ENCODE measurements at regions not wholly inside any gene's neighbourhood (a gene's known extent, or its start where the extent isn't known, plus 50 kb on each side); places are given as distances from the start of the nearest gene placed in this dataset.

DNA sequence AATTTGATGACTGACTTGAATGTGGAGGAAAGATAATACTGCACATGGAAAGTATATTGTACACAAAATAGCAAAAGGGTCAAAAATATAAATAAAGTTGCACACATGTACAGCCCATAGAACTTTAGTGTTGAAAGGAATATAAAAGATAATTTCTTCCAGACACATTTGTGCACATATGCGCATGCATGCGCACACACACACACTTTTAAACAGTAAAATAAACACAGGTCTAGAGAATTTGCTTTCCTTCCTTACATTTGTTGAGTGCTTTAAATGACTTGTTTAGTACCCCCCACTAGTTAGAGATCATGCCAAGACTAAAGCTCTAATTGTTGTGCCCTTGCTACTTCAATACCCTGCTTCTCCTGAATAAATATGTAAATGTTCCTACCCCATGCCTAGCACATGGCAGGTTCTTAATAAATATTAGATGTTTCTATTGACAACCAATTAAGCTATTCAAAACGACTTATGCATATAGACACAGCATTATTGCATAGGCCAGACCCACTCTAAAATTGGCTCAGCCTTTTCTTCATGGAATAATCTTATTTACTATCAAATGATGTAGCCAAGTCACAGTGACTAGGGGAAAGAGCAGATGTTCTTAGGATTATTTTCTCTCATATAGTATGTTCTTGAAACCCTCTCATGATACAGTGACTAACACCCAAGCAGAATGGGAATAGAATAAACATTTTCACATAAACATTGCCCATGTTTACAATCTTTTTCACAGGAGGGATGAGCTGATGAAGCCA, 165.5 kb upstream of the ACVR2A start:
- Histone ChIP-seq H3K4me3 (ENCODE audit: low read length) (no peak overlapping the region), H3K9ac (ENCODE audit: low read depth, low read length) (no peak overlapping the region), H3K4me1 (ENCODE audit: insufficient read depth, low read length) (peaks cover 5% of the 10 kb centered on the region; the same call in 1 of the 2 replicates), H3K27me3 (ENCODE audit: insufficient read depth, low read length) (no peaks in the 10 kb centered on the region), H3K27ac (ENCODE audit: low read length) (no peak overlapping the region), H3K36me3 (ENCODE audit: insufficient read depth, low read depth, low read length) (no peaks in the 10 kb centered on the region), H3K9me3 (ENCODE audit: insufficient read depth, low read depth, low read length) (no peaks in the 10 kb centered on the region)

DNA sequence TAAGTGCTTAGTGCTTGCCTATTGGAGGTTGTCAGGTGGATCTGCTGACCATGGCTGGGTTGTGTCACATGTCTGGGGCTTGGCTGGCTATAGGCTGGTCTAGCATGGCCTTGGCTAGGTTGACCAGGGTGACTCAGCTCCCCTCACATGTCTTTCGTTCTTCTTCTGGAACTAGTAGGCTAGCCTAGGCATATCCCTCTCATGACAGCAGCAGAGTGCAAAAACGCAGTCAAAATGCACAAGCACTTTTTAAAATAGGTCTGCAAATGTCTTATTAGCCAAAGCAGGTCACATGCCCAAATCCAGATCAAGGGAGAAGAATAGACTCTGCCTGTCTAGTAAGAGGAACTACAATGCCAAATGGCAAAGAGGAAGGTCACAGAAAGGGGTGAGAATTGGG, 179.7 kb upstream of the ACVR2A start:
- Histone ChIP-seq H3K27ac (ENCODE audit: low read length) (no peak overlapping the region), H3K9me3 (ENCODE audit: insufficient read depth, low read depth, low read length) (no peaks in the 10 kb centered on the region), H3K4me1 (ENCODE audit: insufficient read depth, low read length) (no peaks in the 10 kb centered on the region), H3K9ac (ENCODE audit: low read depth, low read length) (no peak overlapping the region), H3K36me3 (ENCODE audit: insufficient read depth, low read depth, low read length) (no peaks in the 10 kb centered on the region), H3K4me3 (ENCODE audit: low read length) (no peak overlapping the region), H3K27me3 (ENCODE audit: insufficient read depth, low read length) (no peaks in the 10 kb centered on the region)

DNA sequence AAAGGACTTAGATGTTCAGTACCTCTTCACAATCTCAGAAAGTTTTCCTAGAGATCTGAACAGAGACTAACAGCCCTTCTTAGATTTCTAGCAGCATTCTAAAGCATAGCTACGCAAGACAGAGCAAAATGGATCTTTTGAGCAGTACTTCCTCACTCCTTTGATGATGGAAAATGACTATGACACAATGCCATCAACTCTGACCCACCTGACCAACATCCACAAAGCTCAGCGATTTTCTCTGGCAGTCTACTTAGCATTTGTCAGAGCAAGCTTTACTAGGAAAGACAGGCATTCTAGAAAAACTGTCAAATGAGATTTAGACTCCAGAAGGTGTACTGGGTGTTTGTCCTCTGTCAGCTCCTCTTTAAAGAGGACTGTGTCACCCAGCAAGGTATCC, 180.9 kb upstream of the ACVR2A start:
- Histone ChIP-seq H3K4me1 (ENCODE audit: insufficient read depth, low read length) (no peaks in the 10 kb centered on the region), H3K4me3 (ENCODE audit: low read length) (no peak overlapping the region), H3K9ac (ENCODE audit: low read depth, low read length) (no peak overlapping the region), H3K27ac (ENCODE audit: low read length) (no peak overlapping the region), H3K36me3 (ENCODE audit: insufficient read depth, low read depth, low read length) (no peaks in the 10 kb centered on the region), H3K27me3 (ENCODE audit: insufficient read depth, low read length) (no peaks in the 10 kb centered on the region), H3K9me3 (ENCODE audit: insufficient read depth, low read depth, low read length) (no peaks in the 10 kb centered on the region)

DNA sequence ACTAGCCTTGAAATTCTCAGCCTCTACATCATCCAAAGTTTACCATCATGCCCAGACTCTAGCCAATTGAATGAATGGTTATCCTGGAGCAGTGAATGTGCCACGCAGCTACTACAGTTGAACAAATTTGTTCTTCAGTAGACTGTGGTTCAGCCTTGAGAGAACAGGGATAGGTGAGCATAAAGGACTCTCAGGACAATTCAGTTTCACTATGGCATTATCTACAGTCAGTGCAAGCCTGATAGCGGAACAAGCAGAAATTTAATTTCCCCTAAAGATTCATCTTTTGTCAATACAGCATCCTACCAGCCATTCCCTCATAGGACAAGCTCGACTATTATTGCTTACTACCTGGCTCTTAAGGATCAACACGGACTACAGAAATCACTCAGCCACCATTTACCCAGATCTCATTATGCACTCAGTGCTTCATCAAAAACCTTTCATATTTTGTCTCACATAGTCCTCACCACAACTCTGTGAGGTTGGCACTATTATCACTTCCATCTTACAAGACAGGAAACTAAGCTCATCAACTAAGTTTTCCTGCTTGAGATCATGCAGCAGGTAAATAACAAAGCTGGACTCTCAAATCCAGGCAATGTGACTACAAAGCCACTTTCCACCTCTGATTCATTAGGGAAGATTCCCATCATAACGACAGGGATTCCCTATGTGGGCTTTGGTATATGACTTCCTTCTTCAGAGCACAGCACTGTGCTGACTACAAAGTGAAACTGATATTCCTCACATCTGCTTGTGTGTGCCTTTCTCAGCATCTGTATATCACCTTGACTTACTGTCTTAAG, 181.5 kb upstream of the ACVR2A start:
- Histone ChIP-seq H3K9ac (ENCODE audit: low read depth, low read length) (no peak overlapping the region), H3K4me1 (ENCODE audit: insufficient read depth, low read length) (no peaks in the 10 kb centered on the region), H3K4me3 (ENCODE audit: low read length) (no peak overlapping the region), H3K36me3 (ENCODE audit: insufficient read depth, low read depth, low read length) (no peaks in the 10 kb centered on the region), H3K9me3 (ENCODE audit: insufficient read depth, low read depth, low read length) (no peaks in the 10 kb centered on the region), H3K27me3 (ENCODE audit: insufficient read depth, low read length) (no peaks in the 10 kb centered on the region), H3K27ac (ENCODE audit: low read length) (no peak overlapping the region)

DNA sequence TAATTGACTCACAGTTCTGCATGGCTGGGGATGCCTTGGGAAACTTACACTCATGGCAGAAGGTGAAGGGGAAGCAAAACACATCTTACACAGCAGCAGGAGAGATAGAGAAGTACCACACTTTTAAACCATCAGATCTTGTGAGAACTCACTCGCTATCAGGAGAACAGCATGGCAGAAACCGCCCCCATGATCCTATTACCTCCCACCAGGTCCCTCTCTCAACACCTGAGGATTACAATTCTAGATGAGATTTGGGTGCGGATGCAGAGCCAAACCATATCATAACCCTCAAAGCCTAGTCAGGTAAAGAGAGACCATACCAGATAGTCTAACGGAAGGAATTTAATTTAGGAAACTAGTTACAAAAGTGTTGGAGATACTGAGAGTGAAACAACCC, 182.6 kb upstream of the ACVR2A start:
- Histone ChIP-seq H3K27me3 (ENCODE audit: insufficient read depth, low read length) (no peaks in the 10 kb centered on the region), H3K9ac (ENCODE audit: low read depth, low read length) (no peak overlapping the region), H3K9me3 (ENCODE audit: insufficient read depth, low read depth, low read length) (no peaks in the 10 kb centered on the region), H3K36me3 (ENCODE audit: insufficient read depth, low read depth, low read length) (no peaks in the 10 kb centered on the region), H3K27ac (ENCODE audit: low read length) (no peak overlapping the region), H3K4me1 (ENCODE audit: insufficient read depth, low read length) (no peaks in the 10 kb centered on the region), H3K4me3 (ENCODE audit: low read length) (no peak overlapping the region)

DNA sequence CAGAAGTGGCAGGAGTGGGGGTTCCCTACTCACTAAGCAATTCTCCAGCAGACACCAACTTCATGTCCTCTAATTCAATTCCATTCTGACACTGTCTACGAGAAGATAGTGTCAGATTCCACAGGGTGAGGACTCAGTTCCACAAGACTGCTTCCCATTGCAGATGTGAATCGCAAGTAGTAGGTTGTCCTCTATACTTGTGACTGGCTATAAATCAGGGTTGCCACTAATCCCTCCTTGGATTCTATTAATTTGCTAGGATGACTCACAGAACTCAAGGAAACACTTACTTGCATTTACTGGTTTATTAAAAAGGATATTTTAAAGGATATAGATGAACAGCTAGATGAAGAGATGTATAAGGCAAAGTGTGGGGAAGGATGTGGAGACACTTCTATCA, 184.1 kb upstream of the ACVR2A start:
- no peaks in the 10 kb centered on the region for H3K9me3 ChIP-seq (ENCODE audit: insufficient read depth, low read depth, low read length)
- H3K27me3 ChIP-seq (ENCODE audit: insufficient read depth, low read length), result no peaks in the 10 kb centered on the region
- H3K9ac ChIP-seq (ENCODE audit: low read depth, low read length), result no peak overlapping the region

DNA sequence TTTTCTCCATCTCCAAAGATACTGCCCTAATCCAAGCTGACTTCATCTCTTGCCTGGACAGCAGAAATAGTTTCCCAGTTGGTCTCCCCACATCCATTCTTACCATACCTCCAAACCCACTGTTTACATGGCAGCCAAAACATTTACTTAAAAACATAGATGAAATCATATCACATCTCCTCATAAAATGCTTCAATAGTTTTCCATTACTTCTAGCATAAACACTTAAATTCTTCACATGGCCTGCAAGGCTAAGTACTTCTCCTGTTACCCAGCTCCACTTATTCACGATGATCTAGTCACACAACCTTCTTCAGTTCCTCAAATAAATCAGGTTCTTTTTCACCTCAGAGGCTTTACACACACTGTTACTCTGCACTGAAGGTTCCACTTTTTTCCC, 185.8 kb upstream of the ACVR2A start:
- Histone ChIP-seq H3K9me3 (ENCODE audit: insufficient read depth, low read depth, low read length) (no peaks in the 10 kb centered on the region), H3K27ac (ENCODE audit: low read length) (no peak overlapping the region), H3K9ac (ENCODE audit: low read depth, low read length) (no peak overlapping the region), H3K27me3 (ENCODE audit: insufficient read depth, low read length) (no peaks in the 10 kb centered on the region), H3K36me3 (ENCODE audit: insufficient read depth, low read depth, low read length) (no peaks in the 10 kb centered on the region), H3K4me3 (ENCODE audit: low read length) (no peak overlapping the region), H3K4me1 (ENCODE audit: insufficient read depth, low read length) (no peaks in the 10 kb centered on the region)

More for the DNA sequence above, 184.1 kb upstream of the ACVR2A start:
- no peaks in the 10 kb centered on the region for H3K36me3 ChIP-seq (ENCODE audit: insufficient read depth, low read depth, low read length)
- no peak overlapping the region for H3K4me3 ChIP-seq (ENCODE audit: low read length)
- no peak overlapping the region for H3K27ac ChIP-seq (ENCODE audit: low read length)
- no peaks in the 10 kb centered on the region for H3K4me1 ChIP-seq (ENCODE audit: insufficient read depth, low read length)

DNA sequence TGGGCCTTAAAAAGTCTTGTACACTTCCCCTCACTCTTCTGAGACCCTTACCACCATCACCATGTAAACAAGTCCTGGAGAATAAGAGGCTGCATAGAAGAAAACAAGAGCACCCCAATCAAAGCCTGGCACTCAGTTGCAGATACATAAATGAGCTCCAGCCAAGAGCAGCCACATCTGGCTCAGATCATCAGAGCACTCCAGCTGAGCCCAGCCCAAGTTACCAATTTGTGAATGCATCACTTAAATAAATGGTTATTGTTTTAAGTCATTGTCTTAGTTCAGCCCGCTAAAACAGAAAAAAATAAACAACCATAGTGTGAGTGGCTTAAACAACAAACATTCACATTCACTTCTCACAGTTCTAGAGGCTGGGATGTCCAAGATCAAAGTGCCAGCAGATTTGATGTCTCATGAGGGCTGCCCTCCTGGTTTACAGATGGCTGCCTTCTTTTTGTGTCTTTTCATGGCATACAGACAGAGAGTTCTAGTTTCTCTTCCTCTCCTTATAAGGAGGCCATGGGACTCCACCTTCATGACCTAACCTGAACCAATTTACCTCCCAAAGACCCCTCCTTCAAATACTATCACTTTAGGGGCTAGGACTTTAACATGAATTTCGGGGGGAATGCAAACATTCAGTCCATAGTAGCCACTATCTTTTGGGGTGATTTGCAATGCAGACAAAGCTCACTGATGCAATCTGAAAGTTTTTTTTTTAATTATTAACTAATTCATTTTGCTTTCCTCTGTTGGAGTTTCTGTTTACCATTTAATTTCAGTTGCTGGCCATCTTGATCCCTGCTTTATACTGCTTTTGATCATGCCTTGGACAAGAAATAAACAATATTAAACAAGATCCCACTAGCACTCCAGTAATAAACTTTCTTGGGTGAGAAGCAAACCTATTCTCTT, 187.5 kb upstream of the ACVR2A start:
- Histone ChIP-seq H3K27ac (ENCODE audit: low read length) (no peak overlapping the region), H3K9me3 (ENCODE audit: insufficient read depth, low read depth, low read length) (no peaks in the 10 kb centered on the region), H3K9ac (ENCODE audit: low read depth, low read length) (no peak overlapping the region), H3K27me3 (ENCODE audit: insufficient read depth, low read length) (no peaks in the 10 kb centered on the region), H3K4me1 (ENCODE audit: insufficient read depth, low read length) (no peaks in the 10 kb centered on the region), H3K36me3 (ENCODE audit: insufficient read depth, low read depth, low read length) (no peaks in the 10 kb centered on the region), H3K4me3 (ENCODE audit: low read length) (no peak overlapping the region)

DNA sequence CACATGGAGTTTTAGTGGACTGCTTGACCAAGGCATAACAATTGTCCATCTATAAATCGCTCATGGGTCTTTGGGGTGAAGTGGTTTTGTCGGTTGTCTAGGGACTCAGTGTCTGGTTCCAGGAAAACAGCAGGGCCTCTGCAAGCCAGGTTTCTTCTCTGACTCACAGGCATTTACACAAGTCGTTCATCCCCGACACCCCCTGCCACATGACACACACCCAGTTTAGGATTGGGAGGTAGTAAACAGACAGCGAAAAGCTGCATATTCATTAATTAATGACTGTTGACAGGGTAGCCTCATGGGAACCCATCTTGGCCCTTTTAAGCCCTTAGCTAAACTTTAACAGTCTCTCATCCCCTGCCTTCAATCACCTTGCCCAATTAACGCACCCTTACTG, 194.8 kb upstream of the ACVR2A start:
- H3K36me3 ChIP-seq (ENCODE audit: insufficient read depth, low read depth, low read length), result no peaks in the 10 kb centered on the region
- no peak overlapping the region for H3K27ac ChIP-seq (ENCODE audit: low read length)
- peaks cover 27% of the 10 kb centered on the region for H3K4me1 ChIP-seq (ENCODE audit: insufficient read depth, low read length)
- H3K27me3 ChIP-seq (ENCODE audit: insufficient read depth, low read length), result no peaks in the 10 kb centered on the region
- no peak overlapping the region for H3K4me3 ChIP-seq (ENCODE audit: low read length)
- H3K9me3 ChIP-seq (ENCODE audit: insufficient read depth, low read depth, low read length), result no peaks in the 10 kb centered on the region
- no peak overlapping the region for H3K9ac ChIP-seq (ENCODE audit: low read depth, low read length)

DNA sequence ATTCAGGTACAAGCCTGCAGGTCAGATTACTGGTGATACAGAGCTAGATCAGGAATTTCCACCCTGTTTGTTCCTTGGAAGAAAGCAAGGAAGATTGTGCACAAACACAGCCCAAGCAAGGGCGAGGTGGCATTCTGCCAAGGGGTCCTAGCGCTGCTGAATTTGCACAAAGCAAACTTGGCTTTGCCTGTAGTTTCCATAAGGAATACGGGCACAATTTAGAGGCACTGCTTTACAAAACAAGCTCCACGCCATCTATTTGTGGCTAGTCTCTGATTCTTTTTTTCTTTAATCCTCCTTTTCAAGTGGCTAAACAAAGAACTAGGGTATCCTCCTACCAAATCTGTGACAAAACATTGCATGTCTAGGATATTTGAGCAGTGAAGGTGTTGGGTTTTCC, 195.5 kb upstream of the ACVR2A start:
- Histone ChIP-seq H3K27me3 (ENCODE audit: insufficient read depth, low read length) (no peaks in the 10 kb centered on the region), H3K27ac (ENCODE audit: low read length) (no peak overlapping the region), H3K36me3 (ENCODE audit: insufficient read depth, low read depth, low read length) (no peaks in the 10 kb centered on the region), H3K4me3 (ENCODE audit: low read length) (no peak overlapping the region), H3K4me1 (ENCODE audit: insufficient read depth, low read length) (peaks cover 32% of the 10 kb centered on the region), H3K9me3 (ENCODE audit: insufficient read depth, low read depth, low read length) (no peaks in the 10 kb centered on the region), H3K9ac (ENCODE audit: low read depth, low read length) (no peak overlapping the region)

DNA sequence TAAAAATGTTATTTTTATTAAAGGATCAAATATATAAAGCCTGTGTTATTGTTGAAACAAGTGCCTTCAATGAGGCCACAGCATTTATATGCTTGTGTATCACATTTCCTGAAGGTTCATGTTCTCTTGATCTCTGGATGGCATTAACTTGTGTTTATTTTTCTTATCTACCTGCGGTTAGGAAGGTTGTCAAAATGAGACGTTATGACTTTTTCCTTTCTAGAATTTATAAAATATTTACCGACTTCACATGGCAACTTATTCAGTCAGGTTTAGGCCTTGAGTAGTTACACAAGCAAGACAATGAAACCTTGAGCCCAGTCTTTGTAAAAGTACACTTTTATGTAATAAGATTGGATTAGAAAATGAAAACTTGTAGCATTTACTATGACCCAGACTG, 196.4 kb upstream of the ACVR2A start:
- H3K36me3 ChIP-seq (ENCODE audit: insufficient read depth, low read depth, low read length), result no peaks in the 10 kb centered on the region
- no peak overlapping the region for H3K4me3 ChIP-seq (ENCODE audit: low read length)
- H3K9me3 ChIP-seq (ENCODE audit: insufficient read depth, low read depth, low read length), result no peaks in the 10 kb centered on the region
- H3K27me3 ChIP-seq (ENCODE audit: insufficient read depth, low read length), result no peaks in the 10 kb centered on the region
- H3K9ac ChIP-seq (ENCODE audit: low read depth, low read length), result no peak overlapping the region
- no peak overlapping the region for H3K27ac ChIP-seq (ENCODE audit: low read length)
- peaks cover 35% of the 10 kb centered on the region for H3K4me1 ChIP-seq (ENCODE audit: insufficient read depth, low read length)
